Stimulated activated CD8-positive, alpha-beta memory T cell treated with anti-CD3 and anti-CD28 coated beads, Interleukin-7, amount 100 ng/mL, for 48 hours (primary cell): ENCODE measurements at regions not wholly inside any gene's neighbourhood (a gene's known extent, or its start where the extent isn't known, plus 50 kb on each side); places are given as distances from the start of the nearest gene placed in this dataset.

Experiments used
- DNase-seq, 2 donors: peaks; one replicate each; pipeline ENCODE4 v3.0.0-alpha.2; 2020; ENCODE audit warnings: low read depth in 1 of 2; ENCODE audit errors: extremely low read depth in 1 of 2

GRCh38 chr20:4370851-4371250 is 121.8 kb upstream of the ADRA1D start:
- DNase-seq: no peak

- peak; percentile 9 to 34 for DNase-seq
Measured at GRCh38 chr20:4369798-4370124, 120.7 kb upstream of the ADRA1D start.

- DNase-seq: no peak
Measured at GRCh38 chr20:4369119-4369797, 120.2 kb upstream of the ADRA1D start.

GRCh38 chr20:4366076-4366475 is 117.0 kb upstream of the ADRA1D start:
- no peak for DNase-seq

- DNase-seq: no peak
Measured at GRCh38 chr20:4358552-4358951, 109.5 kb upstream of the ADRA1D start.

- no peak for DNase-seq
Measured at GRCh38 chr20:4352348-4352747, 103.3 kb upstream of the ADRA1D start.

GRCh38 chr20:4350096-4350495 is 101.0 kb upstream of the ADRA1D start:
- DNase-seq: no peak

- no peak for DNase-seq
Measured at GRCh38 chr20:4344670-4345069, 95.6 kb upstream of the ADRA1D start.

- no peak for DNase-seq
Measured at GRCh38 chr20:4342609-4343008, 93.5 kb upstream of the ADRA1D start.

GRCh38 chr20:4341804-4342485 is 92.9 kb upstream of the ADRA1D start:
- DNase-seq: no peak

GRCh38 chr20:4335722-4336121 is 86.6 kb upstream of the ADRA1D start:
- DNase-seq: no peak

- DNase-seq: no peak
Measured at GRCh38 chr20:4332121-4332860, 83.2 kb upstream of the ADRA1D start.

- DNase-seq: no peak
Measured at GRCh38 chr20:4330011-4330410, 80.9 kb upstream of the ADRA1D start.

- no peak for DNase-seq
Measured at GRCh38 chr20:4329232-4329631, 80.1 kb upstream of the ADRA1D start.

GRCh38 chr20:4328541-4328940 is 79.5 kb upstream of the ADRA1D start:
- no peak for DNase-seq

GRCh38 chr20:4327956-4328355 is 78.9 kb upstream of the ADRA1D start:
- no peak for DNase-seq

GRCh38 chr20:4326195-4327065 is 77.3 kb upstream of the ADRA1D start:
- DNase-seq: no peak

GRCh38 chr20:4325548-4326187 is 76.6 kb upstream of the ADRA1D start:
- DNase-seq: no peak

GRCh38 chr20:4324611-4325243 is 75.6 kb upstream of the ADRA1D start:
- no peak for DNase-seq

GRCh38 chr20:4322499-4322898 is 73.4 kb upstream of the ADRA1D start:
- DNase-seq: no peak
